ENCODE measurements at regions not wholly inside any gene's neighbourhood (a gene's known extent, or its start where the extent isn't known, plus 50 kb on each side); places are given as distances from the start of the nearest gene placed in this dataset.
"Not testable (repeated sequence)": the region's sequence is repeated elsewhere in the genome, so short reads cannot be mapped to it uniquely, and the experiment has no call there.

DNA sequence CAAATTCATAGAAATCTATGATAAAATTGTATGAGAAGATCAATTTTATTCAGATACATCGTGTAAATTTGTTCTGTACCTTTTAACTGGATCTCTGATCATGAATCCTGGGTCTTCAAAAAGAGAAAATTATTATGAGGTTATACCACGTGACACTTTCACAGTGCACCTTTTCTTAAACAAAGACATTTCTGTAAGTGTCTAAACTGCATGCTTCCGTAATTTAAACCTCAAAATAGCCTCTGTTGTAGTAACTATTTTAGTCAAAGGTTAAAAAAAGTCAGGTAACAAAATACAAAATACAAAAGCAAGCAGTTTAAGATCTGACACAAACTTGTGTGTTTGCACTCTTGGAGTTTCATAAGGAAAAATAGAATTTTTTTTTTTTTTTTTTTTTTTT, 171.3 kb downstream of the SPIN4 start:
- POLR2A ChIA-PET; H3K27me3 Mint-ChIP-seq (ENCODE audit: low read depth); H3K27ac Mint-ChIP-seq; ATAC-seq; H3K36me3 Mint-ChIP-seq; H3K4me1 Mint-ChIP-seq; DNase-seq (ENCODE audit: low spot score); CTCF ChIA-PET; H3K9me3 Mint-ChIP-seq; H3K4me3 Mint-ChIP-seq: not testable (repeated sequence)

DNA sequence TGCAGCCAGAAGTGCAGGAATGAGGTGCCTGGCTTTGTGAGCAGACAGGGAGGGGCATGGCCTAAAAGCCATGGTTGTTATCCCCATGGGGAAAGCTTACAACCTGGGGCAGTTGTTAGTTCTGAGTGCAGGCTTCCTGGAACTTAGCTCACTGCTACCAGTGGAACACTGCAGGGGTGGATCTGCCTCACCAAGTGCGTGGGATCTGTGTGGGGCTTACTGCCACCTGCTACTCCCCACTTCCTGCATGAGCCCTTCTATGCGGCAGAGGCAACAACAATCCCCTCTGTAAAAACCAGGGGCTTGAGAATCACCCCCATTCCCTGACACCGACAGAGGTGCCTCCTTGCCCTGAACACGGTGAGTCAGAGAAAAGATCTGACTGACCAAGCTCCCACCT, 174.6 kb downstream of the SPIN4 start:
- H3K4me3 Mint-ChIP-seq; H3K27ac Mint-ChIP-seq; POLR2A ChIA-PET; H3K4me1 Mint-ChIP-seq; H3K9me3 Mint-ChIP-seq; H3K36me3 Mint-ChIP-seq; H3K27me3 Mint-ChIP-seq (ENCODE audit: low read depth); DNase-seq (ENCODE audit: low spot score); ATAC-seq; CTCF ChIA-PET: not testable (repeated sequence)

DNA sequence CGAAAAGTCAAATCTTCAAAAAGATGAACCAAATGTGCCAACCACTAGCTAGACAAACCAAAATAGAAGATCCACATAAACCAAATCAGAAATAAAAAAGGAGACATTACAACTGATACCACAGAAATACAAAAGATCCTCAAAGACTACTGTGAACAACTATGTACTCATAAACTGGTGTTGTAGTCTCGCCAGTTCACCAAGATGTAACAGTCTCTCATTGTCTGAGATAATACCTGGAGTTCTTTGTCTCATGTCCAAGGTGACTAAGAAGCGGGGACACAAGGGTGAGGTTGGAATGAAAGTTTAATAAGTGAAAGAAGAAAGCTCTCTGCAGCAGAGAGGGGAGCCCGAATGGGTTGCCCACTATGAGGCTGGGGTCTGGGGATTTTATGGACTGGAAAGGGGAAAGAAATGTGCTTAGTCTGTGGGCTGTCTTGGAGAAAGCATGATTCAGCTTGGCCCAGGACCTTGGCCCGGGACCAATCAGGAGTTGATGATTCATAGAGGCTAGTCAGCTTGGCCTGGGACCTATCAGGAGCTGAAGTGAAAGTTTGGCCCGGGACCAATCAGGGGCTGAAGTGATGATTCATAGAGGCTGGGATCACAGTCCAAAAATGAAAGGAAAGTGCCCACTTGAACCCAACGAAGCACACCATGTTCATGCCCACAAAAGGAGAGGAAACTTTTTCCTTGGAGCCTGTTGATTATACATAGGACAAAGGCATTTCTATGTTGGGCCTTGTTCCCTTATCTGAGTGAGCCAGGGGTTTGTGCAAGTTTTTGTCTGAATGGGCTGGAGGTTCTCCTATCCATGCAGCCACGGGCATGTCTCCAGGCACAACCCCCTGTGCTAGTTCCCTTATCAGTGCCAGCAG, 177.1 kb downstream of the SPIN4 start:
- POLR2A ChIA-PET; DNase-seq (ENCODE audit: low spot score); H3K27me3 Mint-ChIP-seq (ENCODE audit: low read depth); ATAC-seq; CTCF ChIA-PET; H3K9me3 Mint-ChIP-seq; H3K27ac Mint-ChIP-seq; H3K4me3 Mint-ChIP-seq; H3K36me3 Mint-ChIP-seq; H3K4me1 Mint-ChIP-seq: not testable (repeated sequence)

DNA sequence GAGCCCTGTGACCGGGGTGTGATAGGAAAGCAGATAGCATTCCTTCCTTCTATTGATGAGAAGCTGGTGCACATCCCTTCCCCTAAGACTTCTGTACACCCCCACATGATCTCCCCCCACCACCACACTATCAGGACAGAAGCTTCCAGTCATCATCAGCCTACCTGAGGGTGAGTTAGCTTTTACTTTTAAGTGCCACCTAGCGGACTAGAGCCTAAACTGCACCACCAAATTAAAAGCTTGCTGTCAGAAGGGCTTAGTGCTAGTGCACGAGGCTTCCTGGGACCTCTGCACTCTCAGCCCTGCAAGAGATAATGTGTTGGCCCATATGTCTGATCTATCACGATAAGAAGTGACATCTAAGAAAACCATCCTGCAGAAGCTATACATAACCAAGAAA, 181.7 kb downstream of the SPIN4 start:
- H3K9me3 Mint-ChIP-seq; H3K4me1 Mint-ChIP-seq; POLR2A ChIA-PET; H3K27me3 Mint-ChIP-seq (ENCODE audit: low read depth); H3K4me3 Mint-ChIP-seq; CTCF ChIA-PET; H3K27ac Mint-ChIP-seq; H3K36me3 Mint-ChIP-seq; DNase-seq (ENCODE audit: low spot score): not testable (repeated sequence)
- ATAC-seq = peak; percentile 86

DNA sequence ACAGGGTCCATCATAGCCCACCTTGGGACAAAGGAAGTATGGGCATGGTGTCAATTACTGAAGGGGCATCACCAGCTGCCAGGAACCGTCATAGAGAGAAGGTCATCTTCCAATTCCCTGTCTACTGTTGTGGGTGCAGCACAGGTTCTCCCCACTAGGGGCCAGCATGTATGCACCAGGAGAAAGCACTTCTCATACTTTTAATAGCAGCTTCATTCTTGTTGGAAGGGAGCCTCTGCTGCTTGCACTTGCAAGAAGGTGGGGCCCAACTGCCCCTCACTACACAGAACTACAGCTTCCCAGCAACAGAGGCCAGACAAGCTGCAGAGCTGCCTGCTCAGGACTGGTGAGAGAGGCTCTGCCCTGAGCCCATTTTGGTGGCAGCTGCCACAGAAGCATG, 182.2 kb downstream of the SPIN4 start:
- ATAC-seq = peak; percentile 80
- H3K36me3 Mint-ChIP-seq; H3K4me3 Mint-ChIP-seq; H3K9me3 Mint-ChIP-seq; H3K27ac Mint-ChIP-seq; H3K27me3 Mint-ChIP-seq (ENCODE audit: low read depth); CTCF ChIA-PET; POLR2A ChIA-PET; H3K4me1 Mint-ChIP-seq; DNase-seq (ENCODE audit: low spot score): not testable (repeated sequence)

DNA sequence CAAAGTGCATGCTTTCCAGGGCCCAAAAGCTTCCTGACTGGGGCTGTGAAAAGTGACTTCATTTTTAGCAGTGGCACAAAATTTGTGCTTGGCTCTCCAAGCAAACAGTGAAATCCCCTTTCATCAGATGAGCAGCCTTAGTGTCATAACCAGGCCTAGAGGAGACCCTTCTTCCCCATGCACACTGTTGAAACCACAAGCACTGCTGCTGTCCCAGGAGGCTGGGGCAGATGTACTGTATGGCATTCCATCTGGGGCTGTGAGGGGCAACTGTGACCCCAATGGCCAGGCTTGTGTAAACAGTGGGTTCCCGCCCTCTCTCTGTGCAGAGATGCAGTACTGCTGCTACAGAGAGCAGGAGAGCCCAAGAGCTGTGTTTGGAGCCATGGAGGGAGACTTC, 184.1 kb downstream of the SPIN4 start:
- H3K4me1 Mint-ChIP-seq; H3K9me3 Mint-ChIP-seq; POLR2A ChIA-PET; H3K36me3 Mint-ChIP-seq; ATAC-seq; H3K4me3 Mint-ChIP-seq; DNase-seq (ENCODE audit: low spot score); H3K27ac Mint-ChIP-seq; H3K27me3 Mint-ChIP-seq (ENCODE audit: low read depth); CTCF ChIA-PET: not testable (repeated sequence)

DNA sequence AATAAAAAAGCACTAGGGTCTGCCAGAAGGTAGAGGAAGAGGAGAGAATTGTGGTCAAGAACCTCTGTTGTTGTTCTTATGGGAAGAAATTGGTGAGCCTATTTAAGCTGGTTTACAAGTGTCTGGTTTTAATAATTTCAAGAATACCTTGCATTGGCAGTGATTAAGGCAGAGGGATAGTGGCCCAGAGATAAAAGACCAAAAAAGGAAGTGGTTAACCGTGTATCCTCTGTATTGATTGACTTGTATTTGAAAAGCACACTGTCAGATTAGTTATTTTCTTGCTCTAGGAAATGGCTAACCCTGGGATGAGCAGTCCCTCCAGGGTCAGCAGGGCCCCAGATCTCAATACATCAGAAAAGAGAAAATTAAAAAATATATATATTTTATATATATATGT, 190.1 kb downstream of the SPIN4 start:
- DNase-seq (ENCODE audit: low spot score); H3K36me3 Mint-ChIP-seq; CTCF ChIA-PET; POLR2A ChIA-PET; H3K4me3 Mint-ChIP-seq; H3K9me3 Mint-ChIP-seq; H3K27me3 Mint-ChIP-seq (ENCODE audit: low read depth); H3K27ac Mint-ChIP-seq; H3K4me1 Mint-ChIP-seq; ATAC-seq: not testable (repeated sequence)

DNA sequence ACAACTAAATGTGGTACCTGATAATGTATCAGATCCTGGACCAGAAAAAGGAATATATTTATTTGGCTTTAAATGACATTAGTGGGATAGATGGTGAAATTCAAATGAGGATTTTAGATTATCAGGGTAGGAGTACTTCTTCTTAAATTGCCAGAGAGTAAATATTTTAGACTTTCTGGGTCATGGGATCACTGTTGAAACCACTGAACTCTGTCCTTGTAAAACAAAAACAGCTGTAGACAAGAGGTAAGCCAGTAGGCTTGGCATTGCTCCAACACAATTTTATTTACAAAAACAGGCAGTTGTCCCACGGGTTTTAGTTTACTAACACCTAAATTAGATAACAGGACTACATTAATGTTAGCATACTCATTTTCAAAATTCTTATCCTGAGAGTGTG, 190.8 kb downstream of the SPIN4 start:
- H3K9me3 Mint-ChIP-seq; H3K4me1 Mint-ChIP-seq; POLR2A ChIA-PET; ATAC-seq; H3K27ac Mint-ChIP-seq; H3K4me3 Mint-ChIP-seq; DNase-seq (ENCODE audit: low spot score); H3K27me3 Mint-ChIP-seq (ENCODE audit: low read depth); H3K36me3 Mint-ChIP-seq; CTCF ChIA-PET: not testable (repeated sequence)

DNA sequence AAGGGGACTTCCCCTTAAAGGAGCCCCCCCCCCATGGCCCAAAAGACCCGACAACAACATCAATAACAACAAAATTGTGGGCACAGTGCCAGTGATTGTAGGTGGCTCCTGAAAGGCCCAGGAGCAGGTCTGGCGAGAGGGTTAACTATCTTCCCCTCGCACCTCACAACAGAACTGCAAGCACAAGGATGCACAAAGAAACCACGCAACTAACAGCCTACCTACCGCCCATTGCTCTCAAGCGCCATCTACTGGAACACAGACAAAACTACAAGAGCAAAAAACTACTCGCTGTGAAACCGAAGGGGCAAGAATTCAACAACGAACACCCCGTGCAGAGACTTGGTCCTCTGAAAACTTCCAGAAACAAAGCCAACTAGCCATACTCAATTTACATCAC, 205.6 kb downstream of the SPIN4 start:
- H3K4me1 Mint-ChIP-seq; H3K36me3 Mint-ChIP-seq; H3K27ac Mint-ChIP-seq; POLR2A ChIA-PET; H3K9me3 Mint-ChIP-seq; CTCF ChIA-PET; H3K27me3 Mint-ChIP-seq (ENCODE audit: low read depth); DNase-seq (ENCODE audit: low spot score); H3K4me3 Mint-ChIP-seq: not testable (repeated sequence)
- ATAC-seq = peak; percentile 70

DNA sequence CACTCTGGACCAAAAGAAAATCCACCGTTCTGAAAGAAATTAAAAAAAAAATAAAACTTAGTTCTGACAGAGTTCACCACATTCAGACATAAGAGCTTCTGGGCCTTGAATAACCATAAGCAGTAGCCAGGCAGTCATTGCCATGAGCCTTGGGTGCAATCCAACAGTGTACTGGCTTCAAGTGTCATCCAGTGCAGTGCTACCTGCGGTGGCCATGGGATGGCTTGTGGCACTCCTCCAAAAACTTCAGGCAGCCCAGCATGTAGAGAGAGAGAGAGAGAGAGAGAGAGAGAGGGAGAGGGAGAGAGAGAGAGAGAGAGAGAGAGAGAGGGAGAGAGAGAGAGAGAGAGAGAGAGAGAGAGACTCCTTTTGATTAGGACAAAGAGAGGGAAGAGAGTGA, 208.5 kb downstream of the SPIN4 start:
- H3K4me3 Mint-ChIP-seq; POLR2A ChIA-PET; H3K27me3 Mint-ChIP-seq (ENCODE audit: low read depth); DNase-seq (ENCODE audit: low spot score); H3K9me3 Mint-ChIP-seq; H3K27ac Mint-ChIP-seq; CTCF ChIA-PET; H3K36me3 Mint-ChIP-seq; ATAC-seq; H3K4me1 Mint-ChIP-seq: not testable (repeated sequence)

DNA sequence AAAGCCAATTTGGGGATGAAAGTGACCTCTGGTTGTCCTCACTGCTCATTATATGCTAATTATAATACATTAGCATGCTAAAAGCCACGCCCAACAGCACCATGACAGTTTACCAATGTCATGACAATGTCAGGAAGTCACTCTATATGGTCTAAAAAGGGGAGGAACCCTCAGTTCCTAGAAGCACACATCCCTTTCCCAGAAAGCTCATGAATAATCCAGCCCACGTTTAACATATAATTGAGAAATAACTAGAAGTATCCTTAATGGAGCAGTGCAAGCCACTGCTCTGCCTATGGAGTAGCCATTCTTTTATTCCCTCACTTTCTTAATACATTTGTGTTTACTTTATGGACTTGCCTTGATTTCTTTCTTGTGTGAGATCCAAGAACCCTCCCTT, 215.3 kb downstream of the SPIN4 start:
- H3K4me3 Mint-ChIP-seq; H3K9me3 Mint-ChIP-seq; POLR2A ChIA-PET; H3K36me3 Mint-ChIP-seq; H3K27me3 Mint-ChIP-seq (ENCODE audit: low read depth); H3K4me1 Mint-ChIP-seq; CTCF ChIA-PET; DNase-seq (ENCODE audit: low spot score); ATAC-seq; H3K27ac Mint-ChIP-seq: not testable (repeated sequence)
